ENCODE measurements at regions not wholly inside any gene's neighbourhood (a gene's known extent, or its start where the extent isn't known, plus 50 kb on each side); places are given as distances from the start of the nearest gene placed in this dataset. TPM values are rescaled to one million over a fixed set of nuclear protein-coding genes. Genes with fewer than 3 reads are reported as not detected.

- DNase-seq (ENCODE audit: low read depth in 2 of 3, low spot score in 2 of 3) = no peak
Observed at GRCh38 chr12:20270557-20270956, 97.8 kb upstream of the PDE3A start.

- DNase-seq (ENCODE audit: low read depth in 2 of 3, low spot score in 2 of 3) = no peak
Observed at GRCh38 chr12:20272161-20272560, 96.2 kb upstream of the PDE3A start.

GRCh38 chr12:20272801-20273200 is 95.5 kb upstream of the PDE3A start:
- DNase-seq (ENCODE audit: low read depth in 2 of 3, low spot score in 2 of 3) = no peak

GRCh38 chr12:20274008-20274407 is 94.3 kb upstream of the PDE3A start:
- DNase-seq (ENCODE audit: low read depth in 2 of 3, low spot score in 2 of 3) = no peak

- DNase-seq (ENCODE audit: low read depth in 2 of 3, low spot score in 2 of 3) = no peak
Observed at GRCh38 chr12:20278276-20278675, 90.1 kb upstream of the PDE3A start.

- peak in 1 of 3 donors; percentile 1 for DNase-seq (ENCODE audit: low read depth in 2 of 3, low spot score in 2 of 3)
Observed at GRCh38 chr12:20280515-20280914, 87.8 kb upstream of the PDE3A start.

GRCh38 chr12:20282401-20282800 is 85.9 kb upstream of the PDE3A start:
- no peak for DNase-seq (ENCODE audit: low read depth in 2 of 3, low spot score in 2 of 3)

- no peak for DNase-seq (ENCODE audit: low read depth in 2 of 3, low spot score in 2 of 3)
Observed at GRCh38 chr12:20283482-20283881, 84.9 kb upstream of the PDE3A start.

GRCh38 chr12:20289520-20289919 is 78.8 kb upstream of the PDE3A start:
- DNase-seq (ENCODE audit: low read depth in 2 of 3, low spot score in 2 of 3) = no peak

GRCh38 chr12:20300457-20300856 is 67.9 kb upstream of the PDE3A start:
- no peak for DNase-seq (ENCODE audit: low read depth in 2 of 3, low spot score in 2 of 3)

- DNase-seq (ENCODE audit: low read depth in 2 of 3, low spot score in 2 of 3) = no peak
Observed at GRCh38 chr12:20305470-20305869, 62.9 kb upstream of the PDE3A start.

GRCh38 chr12:20309504-20310148 is 58.7 kb upstream of the PDE3A start:
- no peak for DNase-seq (ENCODE audit: low read depth in 2 of 3, low spot score in 2 of 3)

- DNase-seq (ENCODE audit: low read depth in 2 of 3, low spot score in 2 of 3) = no peak
Observed at GRCh38 chr12:20314328-20314727, 54.0 kb upstream of the PDE3A start.

- DNase-seq (ENCODE audit: low read depth in 2 of 3, low spot score in 2 of 3) = no peak
Observed at GRCh38 chr12:20317554-20317953, 50.8 kb upstream of the PDE3A start.

Small RNA genes in the stretch of these regions (small RNA-seq; reads per million reads assigned to genes)
- not detected for gene RNU1-146P

Measured in hematopoietic multipotent progenitor cell (in vitro differentiated cells).